HG03342 (cell line): ENCODE measurements at regions not wholly inside any gene's neighbourhood (a gene's known extent, or its start where the extent isn't known, plus 50 kb on each side); places are given as distances from the start of the nearest gene placed in this dataset.

Experiments
- ATAC-seq: cut with Tn5 transposase; IDR thresholded peaks from one replicate; pipeline ENCODE4 v1.9.1; 2021; ENCODE audit warnings: mild to moderate bottlenecking, moderate library complexity; ENCODE audit not compliant: unreplicated experiment

- ATAC-seq = no peak
Measured at GRCh38 chr19:32186542-32187330, 158.7 kb upstream of the ZNF507 start.

GRCh38 chr19:32188921-32189320 lies 156.5 kb upstream of the ZNF507 start:
- no peak for ATAC-seq

GRCh38 chr19:32189956-32190706 lies 155.3 kb upstream of the ZNF507 start:
- ATAC-seq = no peak

GRCh38 chr19:32191921-32192320 lies 153.5 kb upstream of the ZNF507 start:
- no peak for ATAC-seq

GRCh38 chr19:32195706-32196610 lies 149.5 kb upstream of the ZNF507 start:
- ATAC-seq = no peak

- no peak for ATAC-seq
Measured at GRCh38 chr19:32196690-32197420, 148.6 kb upstream of the ZNF507 start.

- ATAC-seq = no peak
Measured at GRCh38 chr19:32197896-32198882, 147.2 kb upstream of the ZNF507 start.

- ATAC-seq = no peak
Measured at GRCh38 chr19:32199501-32200040, 145.8 kb upstream of the ZNF507 start.

- ATAC-seq = no peak
Measured at GRCh38 chr19:32200312-32201038, 144.9 kb upstream of the ZNF507 start.

- no peak for ATAC-seq
Measured at GRCh38 chr19:32201211-32201610, 144.2 kb upstream of the ZNF507 start.

GRCh38 chr19:32201636-32202051 lies 143.8 kb upstream of the ZNF507 start:
- ATAC-seq = no peak

GRCh38 chr19:32202244-32202643 lies 143.2 kb upstream of the ZNF507 start:
- no peak for ATAC-seq

GRCh38 chr19:32203161-32203560 lies 142.2 kb upstream of the ZNF507 start:
- ATAC-seq = no peak

- no peak for ATAC-seq
Measured at GRCh38 chr19:32206065-32206464, 139.3 kb upstream of the ZNF507 start.

GRCh38 chr19:32208060-32208459 lies 137.3 kb upstream of the ZNF507 start:
- ATAC-seq = no peak

GRCh38 chr19:32219392-32219791 lies 126.0 kb upstream of the ZNF507 start:
- ATAC-seq = no peak

- no peak for ATAC-seq
Measured at GRCh38 chr19:32219881-32220472, 125.4 kb upstream of the ZNF507 start.

- no peak for ATAC-seq
Measured at GRCh38 chr19:32220951-32221350, 124.5 kb upstream of the ZNF507 start.
